Hematopoietic multipotent progenitor cell treated with erythropoietin and hydrocortisone succinate and interleukin-3 and kit ligand, for 15 days (in vitro differentiated cells): ENCODE measurements at regions not wholly inside any gene's neighbourhood (a gene's known extent, or its start where the extent isn't known, plus 50 kb on each side); places are given as distances from the start of the nearest gene placed in this dataset.

Source experiments
- DNase-seq: peaks from one replicate; pipeline ENCODE4 v3.0.0-alpha.2; 2015; ENCODE audit warnings: low spot score

DNA sequence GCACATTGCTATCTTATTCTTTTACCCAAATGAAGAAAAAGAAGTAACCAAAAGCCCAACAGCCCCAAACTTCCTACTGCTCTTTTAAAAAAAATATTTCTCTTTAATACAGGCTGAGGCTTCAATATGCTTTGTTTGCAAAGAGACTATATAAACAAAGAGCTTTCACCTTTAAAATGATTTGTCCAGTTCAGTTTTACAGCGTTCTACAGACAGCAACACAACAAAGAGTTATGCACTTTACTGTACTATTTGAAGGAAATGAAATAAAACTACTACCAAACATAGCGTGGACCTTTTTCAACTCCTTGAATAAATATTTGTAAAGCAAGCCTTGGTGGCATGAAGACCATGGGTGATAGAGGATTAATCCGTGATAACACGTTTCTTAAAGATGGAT, 151.2 kb downstream of the FGF9 start:
- DNase-seq = no peak

DNA sequence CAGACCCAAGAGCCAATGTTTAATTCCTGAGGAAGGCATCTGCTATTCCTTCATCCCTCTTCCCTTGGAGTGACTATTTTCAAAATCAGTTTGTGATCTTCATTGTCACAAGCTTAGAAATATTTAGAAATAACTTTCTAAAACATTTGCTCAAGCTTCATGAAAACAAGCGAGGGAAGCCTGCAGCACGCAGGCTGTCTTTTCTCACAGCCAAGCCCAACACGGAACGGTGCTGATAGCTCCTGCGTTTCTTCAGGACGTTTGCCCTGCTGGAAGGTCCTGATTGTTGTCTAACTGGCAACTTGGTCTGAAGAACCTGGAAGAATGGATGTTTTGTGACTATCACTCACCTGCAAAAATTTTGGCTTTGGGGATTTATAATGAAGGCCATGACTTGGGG, 152.5 kb downstream of the FGF9 start:
- DNase-seq = no peak

DNA sequence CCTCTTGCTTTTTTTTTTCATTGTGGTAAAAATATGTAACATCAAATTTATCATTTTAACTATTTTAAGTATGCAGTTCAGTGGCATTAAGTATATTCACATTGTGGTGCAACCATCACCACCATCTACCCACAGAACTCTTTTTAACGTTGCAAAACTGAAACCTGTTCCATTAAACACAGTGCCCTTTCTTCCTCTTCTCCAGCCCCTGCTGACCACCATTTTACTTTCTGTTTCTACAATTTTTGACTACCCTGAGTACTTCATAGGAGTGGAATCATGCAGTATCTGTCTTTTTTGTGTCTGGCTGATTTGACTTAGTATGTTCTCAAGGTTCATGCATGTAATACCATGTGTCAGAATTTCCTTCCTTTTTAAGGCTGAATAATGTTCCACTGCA, 153.1 kb downstream of the FGF9 start:
- DNase-seq = no peak

DNA sequence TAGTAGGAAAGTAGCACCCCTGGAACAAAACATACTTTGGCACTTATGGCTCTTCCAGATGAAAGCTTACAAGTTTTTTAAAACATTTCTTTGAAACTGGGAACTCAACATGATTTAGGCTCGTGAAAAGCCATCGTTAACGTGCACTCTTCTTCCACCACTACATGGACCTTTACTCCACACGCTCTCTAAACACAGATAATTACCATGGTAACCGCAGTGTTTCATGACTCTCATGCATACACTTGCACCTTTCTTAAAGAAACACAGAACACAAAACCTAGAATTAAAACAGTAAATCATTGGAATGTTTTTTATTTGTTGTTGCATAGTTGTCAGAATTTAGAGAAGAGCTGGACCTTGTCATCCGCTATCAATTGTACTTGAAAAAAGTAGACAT, 154.3 kb downstream of the FGF9 start:
- DNase-seq = no peak

DNA sequence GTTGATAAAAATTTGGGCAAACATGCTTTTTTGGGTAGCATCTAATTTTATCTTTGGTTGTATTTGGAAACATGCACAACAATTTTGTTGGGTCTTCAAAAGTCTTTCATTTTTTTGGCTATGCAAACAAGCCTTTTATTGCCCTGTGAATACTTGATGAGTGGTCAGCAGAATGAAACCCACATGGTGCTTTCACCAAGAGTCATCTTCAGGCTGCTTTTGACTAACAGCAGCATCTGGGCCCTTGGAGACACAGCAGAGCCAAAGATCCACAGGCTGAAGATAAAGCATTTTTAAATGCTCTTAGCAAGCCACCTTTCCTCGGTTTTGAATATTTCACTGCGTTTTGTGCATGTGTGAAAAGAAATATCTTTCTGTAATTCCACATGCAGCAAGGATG, 154.9 kb downstream of the FGF9 start:
- no peak for DNase-seq

DNA sequence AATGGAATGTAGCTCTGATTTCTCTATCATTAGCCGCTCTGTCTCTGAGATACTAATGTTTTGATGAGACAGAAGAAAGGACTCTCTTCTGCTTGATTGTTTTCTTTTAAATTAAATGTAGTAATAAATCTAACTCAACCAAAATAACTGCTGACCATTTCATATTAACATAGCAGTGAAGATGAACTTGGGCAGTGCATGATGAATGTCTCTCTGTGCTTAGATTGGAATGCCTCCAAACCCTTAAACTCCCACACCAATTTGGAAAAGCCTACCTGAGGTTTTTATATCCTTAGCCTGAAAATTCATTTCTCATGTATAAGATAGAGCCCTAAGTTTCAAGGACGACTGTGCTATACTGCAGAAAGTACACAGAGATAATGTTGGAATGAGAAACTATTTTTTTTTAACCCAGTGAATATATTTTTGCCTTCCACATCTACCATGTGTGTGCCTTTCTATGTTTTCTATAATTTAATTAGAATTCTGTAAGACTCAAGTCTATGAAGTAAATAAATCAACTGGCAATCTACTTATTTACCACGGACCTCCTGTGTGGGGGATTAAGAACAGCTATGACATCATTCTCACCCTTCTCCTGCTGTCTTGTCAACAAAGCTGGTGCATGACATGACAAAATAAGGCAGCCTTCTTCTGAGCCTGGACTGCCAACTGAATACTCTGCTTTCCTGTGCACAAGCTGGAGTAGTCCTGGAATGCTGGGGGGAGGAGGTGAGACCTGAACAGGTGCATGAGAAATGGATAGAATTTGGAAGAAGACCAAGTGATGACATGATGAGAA, 155.5 kb downstream of the FGF9 start:
- no peak for DNase-seq

DNA sequence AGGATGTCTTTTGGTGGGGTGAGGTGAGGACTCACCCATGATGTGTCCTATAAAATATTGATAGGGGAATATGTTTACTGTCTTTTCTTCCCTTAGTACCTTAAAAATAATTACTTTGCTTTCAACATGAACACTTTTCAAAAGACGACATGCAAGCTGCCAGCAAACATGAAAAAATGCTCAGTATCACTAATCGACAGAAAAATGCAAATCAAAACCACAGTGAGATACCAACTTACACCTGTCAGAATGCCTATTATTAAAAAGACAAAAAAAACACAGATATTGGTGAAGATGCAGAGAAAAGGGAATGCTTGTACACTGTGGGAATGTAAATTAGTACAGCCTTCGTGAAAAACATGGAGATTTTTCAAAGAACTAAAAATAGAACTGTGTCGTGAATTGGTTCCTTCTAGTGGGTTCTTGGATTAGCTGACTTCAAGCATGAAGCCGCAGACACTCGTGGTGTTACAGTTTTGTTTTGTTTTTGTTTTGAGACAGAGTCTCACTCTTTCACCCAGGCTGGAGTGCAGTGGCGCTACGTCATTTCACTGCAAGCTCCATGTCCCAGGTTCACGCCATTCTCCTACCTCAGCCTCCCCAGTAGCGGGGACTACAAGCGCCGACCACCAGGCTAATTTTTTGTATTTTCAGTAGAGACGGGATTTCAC, 160.9 kb downstream of the FGF9 start:
- DNase-seq = no peak

DNA sequence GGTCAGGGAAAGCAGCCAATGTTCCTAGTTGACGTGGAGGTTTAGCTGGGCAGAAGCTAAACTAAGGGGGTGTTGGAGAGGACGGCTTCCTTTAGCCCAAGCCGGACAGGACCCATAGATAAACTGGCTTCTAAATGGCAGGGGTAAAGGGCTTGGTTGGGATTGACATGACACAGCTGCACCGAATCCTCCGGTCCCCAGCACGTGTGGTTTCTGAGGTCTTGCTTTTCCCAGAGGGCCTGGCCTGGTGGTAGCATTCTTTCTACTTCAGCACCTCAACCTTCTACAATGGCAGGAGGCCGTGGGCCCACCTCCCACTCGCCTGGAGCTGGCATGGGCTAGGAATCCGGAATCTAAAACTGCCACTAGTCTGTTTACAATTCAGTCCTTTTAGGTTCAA, 163.0 kb downstream of the FGF9 start:
- no peak for DNase-seq

DNA sequence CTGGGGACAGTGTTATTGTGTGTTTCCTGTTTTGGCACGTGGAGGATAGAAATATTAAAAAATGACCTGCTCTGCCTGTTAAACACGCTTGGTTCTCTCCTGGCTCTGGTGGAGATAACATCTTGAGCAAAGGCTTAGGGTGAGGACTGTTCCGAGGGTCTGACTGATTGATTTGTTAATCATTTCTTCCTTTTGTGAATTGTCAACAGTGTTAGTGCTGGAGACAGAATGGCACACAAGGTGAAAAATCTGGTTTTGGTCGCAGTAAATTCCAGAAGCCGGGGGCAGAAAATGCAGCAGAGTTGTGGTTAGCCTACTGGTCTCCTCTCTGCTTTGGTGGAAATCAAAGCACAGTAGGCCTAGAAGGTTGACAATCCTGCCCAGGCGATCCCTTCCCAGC, 163.6 kb downstream of the FGF9 start:
- DNase-seq = no peak

DNA sequence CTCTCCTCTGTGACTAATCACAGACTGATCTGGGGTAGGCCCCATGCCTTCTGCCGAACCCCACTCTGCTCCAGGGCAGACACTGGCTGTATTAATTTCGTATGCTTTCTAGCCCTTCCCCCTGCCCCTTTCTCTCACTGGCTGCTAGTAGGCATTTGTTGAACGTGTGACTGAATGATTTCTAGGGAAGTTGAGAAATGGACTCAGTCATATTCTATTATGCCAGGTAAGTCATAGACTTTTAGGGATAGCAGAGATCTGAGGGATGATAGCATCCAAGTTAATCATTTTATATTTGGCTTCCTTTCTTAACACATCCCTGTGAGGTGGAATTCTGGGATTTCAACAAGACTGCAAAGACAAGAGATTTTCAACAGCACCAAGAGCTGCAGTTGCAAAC, 166.4 kb downstream of the FGF9 start:
- DNase-seq = no peak

DNA sequence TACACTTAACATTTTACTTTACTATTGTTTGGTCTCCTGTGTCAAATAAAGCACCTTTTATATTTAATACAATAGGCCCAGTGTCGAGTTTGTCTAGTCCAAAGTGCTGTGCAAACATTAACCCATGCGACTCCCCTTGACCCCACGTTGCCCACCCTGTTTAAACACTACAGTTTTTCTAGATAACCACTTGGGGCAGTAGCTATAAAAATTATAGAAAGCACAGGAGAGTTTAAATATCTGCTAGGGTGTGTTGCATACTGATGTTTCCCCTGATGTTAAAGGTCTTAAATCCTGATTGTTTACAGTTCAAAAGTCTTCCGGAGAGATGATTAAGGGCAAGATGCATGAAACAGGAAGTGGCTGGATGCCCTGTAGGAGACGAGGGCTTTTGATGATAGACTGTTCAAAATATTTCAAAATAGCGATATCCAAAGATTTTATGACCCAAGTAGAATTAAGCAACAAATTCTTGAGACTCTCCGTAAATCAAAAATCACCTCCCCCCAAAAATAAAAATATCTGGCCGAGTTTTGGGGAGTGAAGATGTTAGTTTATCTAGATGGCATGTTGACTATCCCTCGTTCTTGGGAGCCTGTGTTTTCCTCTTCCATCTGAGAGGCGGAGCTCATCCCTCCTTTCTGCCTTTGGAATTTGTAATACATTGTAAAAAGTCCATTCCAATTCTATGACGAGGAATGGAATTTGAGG, 167.1 kb downstream of the FGF9 start:
- no peak for DNase-seq

DNA sequence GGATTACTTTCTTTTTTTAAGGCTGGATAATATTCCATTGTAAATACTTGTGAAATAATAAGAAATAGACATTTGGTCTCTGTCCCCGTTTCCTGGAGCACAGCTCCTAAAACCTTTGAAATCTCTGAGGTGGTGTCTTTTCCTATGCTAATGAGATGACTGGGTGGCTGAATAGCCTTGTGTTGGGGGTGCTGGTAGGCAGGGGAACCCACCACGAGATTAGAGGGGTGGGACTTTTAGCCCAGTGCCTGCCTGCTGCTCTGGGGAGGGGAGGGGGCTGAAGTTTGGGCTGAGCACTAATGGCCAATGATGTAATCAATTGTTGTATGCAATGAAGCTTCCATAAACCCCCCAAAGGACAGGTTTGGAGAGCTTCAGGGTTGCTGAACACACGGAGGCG, 175.7 kb downstream of the FGF9 start:
- DNase-seq = no peak

DNA sequence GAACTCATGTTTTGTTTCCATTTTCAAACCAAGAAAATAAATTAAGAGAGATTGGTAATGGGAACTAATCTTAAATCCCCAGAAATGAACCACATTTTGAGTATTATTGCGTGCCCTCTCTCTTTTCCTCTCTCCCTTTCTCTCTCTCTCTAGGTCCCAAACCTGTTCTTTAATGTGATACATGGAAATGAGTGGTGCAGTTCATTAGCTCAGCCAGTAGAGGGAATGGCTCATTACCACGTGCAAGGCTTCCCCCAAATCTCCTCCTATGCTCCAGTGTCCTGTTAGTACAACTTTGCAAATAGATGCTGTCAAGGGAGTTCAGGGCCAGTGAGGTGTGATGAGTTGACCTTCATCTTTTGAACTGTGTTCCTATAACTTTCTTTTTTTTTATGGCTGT, 178.4 kb downstream of the FGF9 start:
- no peak for DNase-seq

DNA sequence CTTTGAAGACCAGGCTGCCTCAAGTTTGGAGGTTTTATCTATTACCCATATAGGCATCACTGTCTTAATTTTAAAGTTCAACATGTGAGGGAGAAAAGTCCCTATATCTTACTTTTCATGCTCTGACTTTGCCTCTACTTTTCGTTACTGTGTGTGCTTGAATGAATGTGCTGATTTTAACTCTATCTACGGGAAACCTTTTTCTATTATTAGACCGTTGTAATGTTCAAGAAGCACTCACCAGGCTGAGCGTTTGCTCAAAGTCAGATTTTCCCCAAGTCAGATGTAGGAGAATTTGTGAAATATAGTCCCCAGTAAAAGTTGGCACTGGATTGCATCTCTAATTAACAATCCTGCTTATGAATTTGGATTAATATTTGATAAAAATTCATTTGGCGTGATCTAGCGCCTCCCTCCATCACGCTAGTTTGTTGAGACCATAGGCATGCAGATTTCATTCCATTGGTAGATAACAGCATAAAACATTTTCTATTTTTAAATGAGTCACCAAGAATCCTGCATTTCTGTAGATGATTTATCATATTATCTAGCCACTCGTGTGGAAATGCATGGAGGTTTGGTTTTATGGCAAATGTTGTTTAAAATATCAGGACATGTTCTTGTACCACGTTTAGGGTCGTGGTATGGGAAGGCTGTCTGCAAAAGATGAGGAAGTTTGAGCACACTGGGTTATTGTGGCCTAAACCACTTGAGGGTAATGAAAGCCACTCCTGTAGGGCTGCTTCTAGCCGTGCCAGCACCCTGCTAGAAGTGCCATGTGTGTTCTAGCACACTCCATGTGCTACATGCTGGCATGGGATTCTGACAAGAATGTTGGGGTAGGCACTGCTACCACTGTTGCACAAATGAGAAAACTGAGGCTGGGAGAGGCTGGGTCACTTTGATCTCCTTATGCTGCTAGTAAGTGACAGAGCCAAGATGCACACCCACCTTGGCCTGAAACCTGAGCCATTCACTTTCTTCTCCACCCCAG, 179.4 kb downstream of the FGF9 start:
- DNase-seq = no peak

DNA sequence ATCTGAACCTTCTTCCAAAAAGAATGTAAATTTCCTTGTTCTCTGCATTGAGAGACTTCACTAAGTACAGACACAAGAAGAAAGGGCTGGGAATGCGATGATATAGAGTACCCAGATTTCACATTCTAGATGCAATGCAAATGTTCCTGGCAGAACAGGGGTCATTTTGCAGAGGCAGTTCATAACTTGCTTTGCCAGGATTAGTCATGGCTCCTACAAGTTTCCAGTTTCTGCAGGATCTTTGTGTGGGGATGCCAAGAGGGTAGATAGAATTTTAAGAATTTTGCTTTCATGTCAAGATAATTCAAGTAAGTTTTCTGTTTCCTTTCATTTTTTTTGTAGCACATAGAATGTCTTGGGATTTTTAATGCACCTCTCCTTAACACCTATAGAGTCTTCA, 181.2 kb downstream of the FGF9 start:
- no peak for DNase-seq

DNA sequence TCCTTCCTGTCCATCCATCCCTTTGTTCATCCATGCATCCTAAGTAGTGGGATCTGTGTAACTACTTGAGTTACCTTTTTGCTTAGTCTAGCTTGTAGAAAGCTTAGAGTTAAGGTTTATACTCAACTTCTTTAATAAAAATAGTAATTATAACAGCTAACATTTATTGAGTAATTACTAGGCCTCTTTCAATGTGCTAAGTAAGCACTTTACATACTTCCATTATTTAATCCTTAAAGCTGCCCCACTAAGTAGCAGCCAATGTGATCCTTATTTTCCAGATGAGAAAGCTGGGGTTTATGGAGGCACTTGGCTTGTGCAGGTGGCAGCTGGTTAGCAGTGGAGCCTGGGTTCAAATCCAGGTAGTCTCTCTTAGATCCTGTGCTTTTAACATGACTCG, 182.9 kb downstream of the FGF9 start:
- DNase-seq = no peak

DNA sequence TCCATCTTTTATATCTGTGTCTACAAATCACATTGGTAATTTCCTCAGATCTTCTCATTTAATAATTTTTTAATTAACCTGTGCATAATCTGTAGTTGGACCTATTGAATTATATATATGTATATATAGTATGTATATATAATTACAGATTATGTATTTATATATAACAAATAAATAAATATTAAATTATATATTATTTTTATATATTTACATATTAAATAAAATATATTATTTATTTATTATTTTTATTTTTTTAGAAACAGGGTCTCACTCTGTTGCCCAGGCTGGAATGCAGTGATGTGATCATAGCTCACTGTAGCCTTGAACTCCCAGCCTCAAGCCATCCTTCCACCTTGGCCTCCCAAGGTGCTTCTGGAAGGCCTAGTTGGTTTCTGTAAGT, 197.9 kb downstream of the FGF9 start:
- DNase-seq = no peak

DNA sequence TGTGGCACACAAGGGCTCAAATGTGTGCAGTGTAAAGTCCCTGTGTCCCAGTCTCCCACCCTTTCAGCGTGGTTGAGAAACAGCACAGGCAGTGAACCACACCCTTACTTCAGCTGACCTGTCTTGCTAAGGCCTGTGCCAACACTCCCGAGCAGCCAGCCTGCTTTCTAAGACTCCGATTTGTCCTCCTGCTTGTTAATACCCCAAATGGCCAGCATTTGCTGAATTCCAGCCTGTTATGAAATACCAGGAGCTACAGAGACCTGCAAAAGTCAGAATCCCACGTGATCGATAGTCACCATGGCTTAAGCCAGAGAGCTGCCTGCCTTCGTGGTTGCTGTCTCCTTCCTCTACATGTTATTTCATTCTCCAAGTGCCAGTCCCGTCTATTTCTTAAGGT, 200.5 kb downstream of the FGF9 start:
- no peak for DNase-seq

DNA sequence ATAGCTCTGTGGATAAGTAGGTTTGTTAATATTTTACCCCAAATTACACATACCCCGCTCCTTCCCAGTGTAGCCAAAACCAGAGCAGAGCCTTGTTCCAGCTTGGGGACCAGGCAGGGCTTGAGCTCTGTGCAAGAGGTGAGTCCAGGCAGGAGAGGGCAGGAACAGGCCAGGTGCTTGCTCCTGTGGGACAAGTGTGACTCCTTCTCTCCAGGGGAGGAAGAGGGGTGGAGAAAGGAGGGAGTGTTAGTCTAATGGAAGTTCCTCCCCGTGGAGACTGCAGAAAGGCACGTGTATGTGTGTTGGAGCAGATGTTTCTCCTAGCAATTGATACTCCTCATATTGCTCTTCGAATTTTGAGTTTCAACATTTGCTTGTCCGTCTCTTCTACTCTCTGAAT, 201.0 kb downstream of the FGF9 start:
- DNase-seq = no peak

DNA sequence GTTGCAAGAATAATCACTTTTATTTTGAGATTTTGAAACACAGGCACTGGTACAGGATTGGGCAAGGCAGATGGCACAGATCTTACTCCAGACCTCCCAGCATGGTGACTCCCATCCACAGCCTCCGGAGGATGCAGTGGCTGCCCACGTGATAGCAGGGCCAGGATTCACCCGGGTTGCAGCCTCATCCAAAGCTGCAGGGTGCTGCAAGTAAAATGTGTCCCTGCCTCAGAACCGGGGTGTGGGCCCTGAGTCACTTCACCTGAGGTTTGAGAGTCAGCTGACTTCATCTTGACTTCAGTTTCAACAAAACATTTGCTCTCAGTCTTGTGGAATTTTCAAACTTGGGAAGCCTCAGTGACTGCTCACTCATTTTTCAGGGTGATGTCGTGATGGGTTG, 201.9 kb downstream of the FGF9 start:
- no peak for DNase-seq

DNA sequence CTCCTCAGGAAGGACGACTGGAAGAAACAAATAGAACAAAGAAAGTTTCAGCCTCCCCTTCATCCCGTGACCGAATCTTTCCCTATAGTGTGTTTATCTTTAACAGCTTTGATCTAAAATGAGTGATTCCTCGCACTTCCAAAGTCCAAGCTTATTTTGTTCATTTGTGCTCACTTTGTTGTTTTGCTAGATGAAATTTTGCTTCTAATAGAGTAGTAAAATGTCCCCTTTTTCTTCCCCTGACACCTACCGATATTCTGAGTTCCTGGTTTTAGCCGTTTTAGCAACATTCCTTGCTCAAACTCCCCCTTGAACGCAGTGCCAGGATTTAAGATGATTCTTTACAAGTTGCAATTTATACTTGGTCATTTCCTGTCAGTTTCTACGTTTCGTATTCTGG, 204.2 kb downstream of the FGF9 start:
- DNase-seq = no peak

DNA sequence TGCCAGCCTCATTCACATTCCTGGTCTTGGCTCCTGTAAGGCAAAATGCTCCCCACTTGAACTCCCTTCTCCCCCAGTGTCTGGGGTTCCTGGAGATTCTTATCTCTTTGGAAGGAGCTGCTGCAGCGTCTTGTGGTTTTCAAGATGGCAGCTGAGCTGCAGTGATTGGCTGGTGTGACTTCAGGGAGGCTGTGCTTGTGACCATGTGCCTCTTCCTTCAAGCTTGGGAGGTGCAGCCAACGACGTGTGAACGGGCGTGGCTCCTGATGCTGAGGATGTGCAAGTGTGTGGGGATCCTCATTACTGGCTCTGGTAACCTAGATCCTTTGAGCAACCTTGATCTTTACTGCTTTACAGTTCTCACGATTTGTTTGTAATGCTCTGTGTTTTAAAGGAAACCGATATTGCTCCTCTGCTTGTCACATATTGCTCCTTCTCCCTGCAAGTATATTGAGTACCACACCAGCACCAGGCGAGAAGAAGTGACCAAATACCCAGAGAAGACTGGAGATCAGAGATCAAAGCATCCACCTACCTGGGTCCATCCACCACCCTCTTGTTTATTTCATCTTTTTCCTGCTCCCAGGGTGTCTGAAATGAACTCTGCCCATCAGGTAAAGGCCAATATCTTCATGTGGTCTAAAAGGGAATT, 208.5 kb downstream of the FGF9 start:
- no peak for DNase-seq
